B cell (primary cell): ENCODE measurements at regions not wholly inside any gene's neighbourhood (a gene's known extent, or its start where the extent isn't known, plus 50 kb on each side); places are given as distances from the start of the nearest gene placed in this dataset.

ENCODE experiments used
- ATAC-seq: fragments of 200-7000 bp; cut with Tn5 transposase; one replicate; pipeline ENCODE4 v1.10.0; 2021; ENCODE audit warnings: low read depth, mild to moderate bottlenecking, moderate number of reproducible peaks, moderate library complexity
- CTCF ChIA-PET: fragments of 350-600 bp; sonication (Branson Sonifier 250); formaldehyde crosslinking; loops from one replicate; lab custom pipeline; 2021; ENCODE audit warnings: antibody characterized with exemption, inconsistent platforms; lab: Charles Lee
- POLR2A ChIA-PET: fragments of 350-600 bp; sonication (Branson Sonifier 250); formaldehyde crosslinking; loops from one replicate; lab custom pipeline; 2021; ENCODE audit warnings: antibody characterized with exemption; lab: Charles Lee
- DNase-seq: peaks from one replicate; pipeline ENCODE4 v3.0.0; 2013
- H2AFZ ChIP-seq: 2 replicates; pipeline ENCODE4 v1.6.1; 2012; ENCODE audit warnings: mild to moderate bottlenecking, low read depth, low read length; ENCODE audit not compliant: insufficient read depth, poor library complexity, severe bottlenecking
- H3K27ac ChIP-seq, 2 donors: 1 replicate in 1 of 2; 2 replicates in 1 of 2; pipeline ENCODE4 v1.5.1; 2012 to 2013; ENCODE audit warnings: low read length in 2 of 2, mild to moderate bottlenecking in 2 of 2, moderate library complexity in 1 of 2
- H3K27me3 ChIP-seq, 4 experiments: fragments of 200-600 bp in 1 of 4; sonication (generic) in 1 of 4; replicated peaks in 1 of 4; 1 replicate in 2 of 4; 2 replicates in 2 of 4; pipeline versions ENCODE4 v1.6.1 to v1.7.0; 2013 to 2016; ENCODE audit warnings: low read length in 3 of 4, mild to moderate bottlenecking in 2 of 4, mixed read lengths in 1 of 4, moderate library complexity in 1 of 4; ENCODE audit not compliant: insufficient read depth in 4 of 4, control insufficient read depth in 3 of 4; ENCODE audit errors: control extremely low read depth in 1 of 4
- H3K36me3 ChIP-seq, 2 experiments: replicated peaks in 1 of 2; 1 replicate in 1 of 2; 2 replicates in 1 of 2; pipeline versions ENCODE4 v1.6.1 to v1.7.1; 2013; ENCODE audit warnings: low read length in 1 of 2; ENCODE audit not compliant: insufficient read depth in 2 of 2, control insufficient read depth in 1 of 2; ENCODE audit errors: control extremely low read depth in 1 of 2, extremely low read depth in 1 of 2
- H3K4me1 ChIP-seq, 2 donors: fragments of 200-600 bp in 1 of 2; sonication (generic) in 1 of 2; 1 replicate in 1 of 2; 2 replicates in 1 of 2; pipeline versions ENCODE4 v1.5.1 to v1.6.1; 2013 to 2017; ENCODE audit warnings: low read length in 2 of 2; ENCODE audit not compliant: control insufficient read depth in 2 of 2, insufficient read depth in 2 of 2
- H3K4me2 ChIP-seq: replicated peaks from 2 replicates; pipeline ENCODE3; 2012; ENCODE audit warnings: mild to moderate bottlenecking, low read depth, low read length; ENCODE audit not compliant: poor library complexity, severe bottlenecking
- H3K4me3 ChIP-seq, 5 experiments: fragments of 200-600 bp in 1 of 5; sonication (generic) in 1 of 5; 1 replicate in 3 of 5; 2 replicates in 2 of 5; pipeline versions ENCODE4 v1.5.1 to v1.7.0; 2011 to 2016; ENCODE audit warnings: low read length in 4 of 5, mild to moderate bottlenecking in 4 of 5, low read depth in 2 of 5, control low read depth in 1 of 5, moderate library complexity in 1 of 5; ENCODE audit not compliant: insufficient read depth in 1 of 5; ENCODE audit errors: control extremely low read depth in 1 of 5, extremely low read depth in 1 of 5
- H3K79me2 ChIP-seq: fragments of 200-600 bp; sonication (generic); one replicate; pipeline ENCODE4 v1.6.0; 2016; ENCODE audit warnings: low read length; ENCODE audit not compliant: control insufficient read depth, insufficient read depth
- H3K9ac ChIP-seq: fragments of 200-600 bp; sonication (generic); 2 replicates; pipeline ENCODE4 v1.6.1; 2017; ENCODE audit warnings: mild to moderate bottlenecking, low read length, moderate library complexity
- H3K9me3 ChIP-seq, 3 donors: one replicate each; pipeline versions ENCODE4 v1.6.1 to v1.7.1; 2013; ENCODE audit warnings: low read length in 2 of 3; ENCODE audit not compliant: control insufficient read depth in 2 of 3, insufficient read depth in 1 of 3; ENCODE audit errors: control extremely low read depth in 1 of 3
- H4K20me1 ChIP-seq: 2 replicates; pipeline ENCODE4 v1.6.0; 2012; ENCODE audit warnings: mild to moderate bottlenecking, low read length; ENCODE audit not compliant: insufficient read depth, control insufficient read depth, poor library complexity, severe bottlenecking
- H3K27ac Mint-ChIP-seq: one replicate; pipeline ENCODE4 v1.8.0; 2021; ENCODE audit warnings: mixed read lengths
- H3K27me3 Mint-ChIP-seq: one replicate; pipeline ENCODE4 v1.8.0; 2021; ENCODE audit warnings: mixed read lengths
- H3K4me1 Mint-ChIP-seq: one replicate; pipeline ENCODE4 v1.8.0; 2021; ENCODE audit warnings: mixed read lengths
- H3K4me3 Mint-ChIP-seq: one replicate; pipeline ENCODE4 v1.8.0; 2021; ENCODE audit warnings: mixed read lengths
- H3K9me3 Mint-ChIP-seq: one replicate; pipeline ENCODE4 v1.8.0; 2022; ENCODE audit warnings: mixed read lengths; ENCODE audit not compliant: insufficient read depth
- CTCF ChIP-seq: fragments of 200-600 bp; IDR thresholded peaks from one replicate; pipeline ENCODE4 v1.8.0; 2022; ENCODE audit warnings: antibody characterized with exemption, mild to moderate bottlenecking
- EZH2 ChIP-seq: IDR thresholded peaks from 2 replicates; pipeline ENCODE4 v1.6.1; 2012; ENCODE audit warnings: borderline replicate concordance, low read depth, mild to moderate bottlenecking, moderate library complexity, low read length; ENCODE audit not compliant: insufficient read depth, poor library complexity, severe bottlenecking
- WGBS: methylation state at CpG from one replicate; pipeline ENCODE4 v1.1.5; 2013; ENCODE audit warnings: missing lambda C conversion rate; ENCODE audit not compliant: insufficient coverage; 5-methylcytosine and 5-hydroxymethylcytosine counted together
- intact Hi-C: fragments of 100-400 bp; cut with micrococcal nuclease; formaldehyde crosslinking; loops from one replicate; pipeline ENCODE4 v1.10.0; 2022

- no peak for DNase-seq
- H3K4me3 ChIP-seq = no peak overlapping the region
- H2AFZ ChIP-seq = no peak overlapping the region
- H4K20me1 ChIP-seq = no peaks in the 10 kb centered on the region
- no peak overlapping the region for H3K4me2 ChIP-seq
- peaks cover 0 to 4% (median 0%) of the 10 kb centered on the region in 4 experiments for H3K27me3 ChIP-seq
- no peak for ATAC-seq
- H3K4me1 ChIP-seq = no peaks in the 10 kb centered on the region
- no peaks in the 10 kb centered on the region for H3K9me3 Mint-ChIP-seq
- H3K36me3 ChIP-seq = no peaks in the 10 kb centered on the region
- H3K4me1 Mint-ChIP-seq = peaks cover 2% of the 10 kb centered on the region
- ChIA-PET CTCF (no interaction called here), POLR2A (no interaction called here)
- H3K27ac Mint-ChIP-seq = no peak overlapping the region
- peaks cover 23% of the 10 kb centered on the region for H3K27me3 Mint-ChIP-seq
- H3K9ac ChIP-seq = no peak overlapping the region
- H3K79me2 ChIP-seq = no peaks in the 10 kb centered on the region
- 84% methylated on average over 8 of the region's 8 CpGs for WGBS
- no peak for TF ChIP-seq CTCF
- TF ChIP-seq EZH2 = no peak
- intact Hi-C loops = no loop called here
- H3K4me3 Mint-ChIP-seq = no peak overlapping the region
- H3K9me3 ChIP-seq = no peaks in the 10 kb centered on the region
- no peak overlapping the region for H3K27ac ChIP-seq
These were observed 320.5 kb downstream of the VRK1 start for GRCh38 chr14:97117693-97118092.

DNA sequence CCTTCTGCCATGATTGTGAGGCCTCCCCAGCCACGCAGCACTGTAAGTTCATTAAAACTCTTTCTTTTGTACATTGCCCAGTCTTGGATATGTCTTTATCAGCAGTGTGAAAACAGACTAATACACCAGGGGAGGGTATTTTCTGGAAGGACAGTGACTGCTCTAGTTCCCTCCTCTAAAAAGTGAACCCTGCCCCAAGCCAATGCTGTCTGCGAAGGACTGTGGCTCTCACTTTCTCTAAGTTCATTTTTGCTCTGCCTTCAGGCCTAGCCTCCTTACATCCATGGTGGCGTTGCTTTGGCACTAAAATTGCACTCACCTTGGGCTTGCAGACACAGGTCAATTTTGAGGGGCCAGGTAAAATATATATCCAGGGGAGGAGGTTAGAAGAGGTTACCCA lies 323.0 kb downstream of the VRK1 start:
- ATAC-seq = no peak
- Histone ChIP-seq H2AFZ (no peak overlapping the region), H3K9me3 (no peaks in the 10 kb centered on the region), H3K4me1 (no peaks in the 10 kb centered on the region), H3K27ac (no peak overlapping the region), H3K36me3 (no peaks in the 10 kb centered on the region), H4K20me1 (no peaks in the 10 kb centered on the region), H3K9ac (no peak overlapping the region), H3K4me3 (no peak overlapping the region), H3K27me3 (peaks cover 0 to 5% (median 0%) of the 10 kb centered on the region in 4 experiments), H3K79me2 (no peaks in the 10 kb centered on the region), H3K4me2 (no peak overlapping the region)
- WGBS = 94% methylated on average over 2 of the region's 3 CpGs
- no peak for DNase-seq
- intact Hi-C loops = no loop called here
- CTCF ChIA-PET = no interaction called here
- Mint-ChIP-seq H3K4me3 (no peak overlapping the region), H3K27ac (no peak overlapping the region), H3K4me1 (peaks cover 2% of the 10 kb centered on the region), H3K9me3 (no peaks in the 10 kb centered on the region), H3K27me3 (peaks cover 19% of the 10 kb centered on the region)
- TF ChIP-seq EZH2 = no peak
- no peak for TF ChIP-seq CTCF
- POLR2A ChIA-PET = no interaction called here
